ENCODE measurements at regions not wholly inside any gene's neighbourhood (a gene's known extent, or its start where the extent isn't known, plus 50 kb on each side); places are given as distances from the start of the nearest gene placed in this dataset.
A peak's percentile ranks its signal among the peaks of the same experiment; 100 is the strongest.

DNA sequence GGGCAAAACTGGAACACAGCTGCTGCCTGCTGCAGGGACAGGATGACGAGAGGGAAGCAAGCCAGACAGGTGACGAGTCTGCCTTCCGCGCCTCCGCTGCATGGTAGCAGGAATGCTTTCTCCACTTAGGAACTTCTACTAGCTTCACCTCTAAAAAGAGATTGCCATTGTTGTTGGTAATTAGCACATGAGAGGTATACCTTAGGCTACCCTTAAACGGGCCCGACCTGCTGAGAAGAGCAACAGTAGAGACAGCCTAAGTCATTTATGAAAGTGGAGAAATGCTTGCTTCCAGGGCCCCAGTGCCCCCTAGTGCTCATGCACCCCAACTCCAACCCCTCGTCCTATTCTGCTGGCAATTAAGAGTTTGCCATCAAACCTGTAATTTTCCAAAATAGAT, 96.9 kb upstream of the AKT3 start:
- no peak overlapping the region for H4K5ac ChIP-seq (ENCODE audit: low read depth, low read length)
- H3K4ac ChIP-seq (ENCODE audit: low read depth, low read length), result no peak overlapping the region
- DNase-seq (no peak), ATAC-seq (ENCODE audit: low read depth) (no peak)
- no peak overlapping the region for H3K23ac ChIP-seq (ENCODE audit: low read depth, low read length)
- no peaks in the 10 kb centered on the region for H3K36me3 ChIP-seq (ENCODE audit: control insufficient read depth, insufficient read depth, low read length)
- H3K27me3 ChIP-seq (ENCODE audit: control insufficient read depth, insufficient read depth, low read length), result no peaks in the 10 kb centered on the region; the same call in 1 of the 2 replicates
- H3K79me1 ChIP-seq (ENCODE audit: low read depth in 1 of 2, low read length in 2 of 2), result no peaks in the 10 kb centered on the region
- no peak overlapping the region for H2BK15ac ChIP-seq (ENCODE audit: low read depth, low read length)
- H4K20me1 ChIP-seq (ENCODE audit: insufficient read depth, low read length), result no peaks in the 10 kb centered on the region
- no peak overlapping the region for H3K56ac ChIP-seq (ENCODE audit: extremely low read depth, insufficient read depth, low read length)
- H4K91ac ChIP-seq (ENCODE audit: insufficient read depth, low read depth, low read length), result no peak overlapping the region
- H3K18ac ChIP-seq (ENCODE audit: low read depth, low read length), result no peak overlapping the region
- dilution Hi-C loops (cut with HindIII; ENCODE audit: low sequenced_read_pairs, unreplicated experiment) (no loop called here), intact Hi-C loops (cut with micrococcal nuclease) (no loop called here), in situ Hi-C loops (cut with MboI; ENCODE audit: low sequenced_read_pairs) (no loop called here)
- H3K4me1 ChIP-seq (ENCODE audit: control insufficient read depth, insufficient read depth, low read length), result no peaks in the 10 kb centered on the region; the same call in 1 of the 2 replicates
- no peak overlapping the region for H2BK5ac ChIP-seq (ENCODE audit: low read depth, low read length, poor library complexity, severe bottlenecking)
- no peak overlapping the region for H2BK20ac ChIP-seq (ENCODE audit: low read depth, low read length)
- H2AK9ac ChIP-seq (replicated peaks; ENCODE audit: low read depth, low read length, poor library complexity), result no peak overlapping the region
- H3K4me3 ChIP-seq (ENCODE audit: insufficient read depth, low read depth, low read length), result no peak overlapping the region
- ChIA-PET POLR2A (ENCODE audit: unreplicated experiment) (no interaction called here), CTCF (no interaction called here)
- TF ChIP-seq MXI1 (IDR thresholded peaks at IDR 0.05; ENCODE audit: borderline replicate concordance, low read depth, low read length) (no peak), FOS (IDR thresholded peaks at IDR 0.05; ENCODE audit: low read depth, low read length) (no peak), CHD1 (IDR thresholded peaks at IDR 0.05; ENCODE audit: low read depth, low read length) (no peak), MAFK (IDR thresholded peaks at IDR 0.05; ENCODE audit: low read depth, low read length) (no peak), RFX5 (IDR thresholded peaks at IDR 0.05; ENCODE audit: low read depth, low read length) (no peak), NFE2L2 (IDR thresholded peaks at IDR 0.05; ENCODE audit: low read depth, low read length) (no peak), RCOR1 (IDR thresholded peaks at IDR 0.05; ENCODE audit: insufficient replicate concordance, low read length) (no peak), SMC3 (IDR thresholded peaks at IDR 0.05; ENCODE audit: low read depth, low read length) (peak; percentile 36), POLR2A (IDR thresholded peaks at IDR 0.05; ENCODE audit: low read depth, low read length) (no peak), BHLHE40 (IDR thresholded peaks at IDR 0.05; ENCODE audit: low read depth, low read length) (no peak), MAZ (IDR thresholded peaks at IDR 0.05; ENCODE audit: borderline replicate concordance, low read depth, low read length) (no peak), RAD21 (IDR thresholded peaks at IDR 0.05; ENCODE audit: low read length) (peak; percentile 55), CEBPB (IDR thresholded peaks at IDR 0.05; ENCODE audit: low read depth, low read length) (no peak)
- TF ChIP-seq, protein P1, sequence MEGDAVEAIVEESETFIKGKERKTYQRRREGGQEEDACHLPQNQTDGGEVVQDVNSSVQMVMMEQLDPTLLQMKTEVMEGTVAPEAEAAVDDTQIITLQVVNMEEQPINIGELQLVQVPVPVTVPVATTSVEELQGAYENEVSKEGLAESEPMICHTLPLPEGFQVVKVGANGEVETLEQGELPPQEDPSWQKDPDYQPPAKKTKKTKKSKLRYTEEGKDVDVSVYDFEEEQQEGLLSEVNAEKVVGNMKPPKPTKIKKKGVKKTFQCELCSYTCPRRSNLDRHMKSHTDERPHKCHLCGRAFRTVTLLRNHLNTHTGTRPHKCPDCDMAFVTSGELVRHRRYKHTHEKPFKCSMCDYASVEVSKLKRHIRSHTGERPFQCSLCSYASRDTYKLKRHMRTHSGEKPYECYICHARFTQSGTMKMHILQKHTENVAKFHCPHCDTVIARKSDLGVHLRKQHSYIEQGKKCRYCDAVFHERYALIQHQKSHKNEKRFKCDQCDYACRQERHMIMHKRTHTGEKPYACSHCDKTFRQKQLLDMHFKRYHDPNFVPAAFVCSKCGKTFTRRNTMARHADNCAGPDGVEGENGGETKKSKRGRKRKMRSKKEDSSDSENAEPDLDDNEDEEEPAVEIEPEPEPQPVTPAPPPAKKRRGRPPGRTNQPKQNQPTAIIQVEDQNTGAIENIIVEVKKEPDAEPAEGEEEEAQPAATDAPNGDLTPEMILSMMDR (conservative IDR thresholded peaks at IDR 0.05; ENCODE audit: low read depth, low read length), result peak; percentile 43
- TF ChIP-seq, protein P2, sequence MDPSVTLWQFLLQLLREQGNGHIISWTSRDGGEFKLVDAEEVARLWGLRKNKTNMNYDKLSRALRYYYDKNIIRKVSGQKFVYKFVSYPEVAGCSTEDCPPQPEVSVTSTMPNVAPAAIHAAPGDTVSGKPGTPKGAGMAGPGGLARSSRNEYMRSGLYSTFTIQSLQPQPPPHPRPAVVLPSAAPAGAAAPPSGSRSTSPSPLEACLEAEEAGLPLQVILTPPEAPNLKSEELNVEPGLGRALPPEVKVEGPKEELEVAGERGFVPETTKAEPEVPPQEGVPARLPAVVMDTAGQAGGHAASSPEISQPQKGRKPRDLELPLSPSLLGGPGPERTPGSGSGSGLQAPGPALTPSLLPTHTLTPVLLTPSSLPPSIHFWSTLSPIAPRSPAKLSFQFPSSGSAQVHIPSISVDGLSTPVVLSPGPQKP (IDR thresholded peaks at IDR 0.05; ENCODE audit: borderline replicate concordance, low read depth, low read length), result no peak
- TF ChIP-seq, protein P3, sequence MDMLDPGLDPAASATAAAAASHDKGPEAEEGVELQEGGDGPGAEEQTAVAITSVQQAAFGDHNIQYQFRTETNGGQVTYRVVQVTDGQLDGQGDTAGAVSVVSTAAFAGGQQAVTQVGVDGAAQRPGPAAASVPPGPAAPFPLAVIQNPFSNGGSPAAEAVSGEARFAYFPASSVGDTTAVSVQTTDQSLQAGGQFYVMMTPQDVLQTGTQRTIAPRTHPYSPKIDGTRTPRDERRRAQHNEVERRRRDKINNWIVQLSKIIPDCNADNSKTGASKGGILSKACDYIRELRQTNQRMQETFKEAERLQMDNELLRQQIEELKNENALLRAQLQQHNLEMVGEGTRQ (IDR thresholded peaks at IDR 0.05; ENCODE audit: low read depth, low read length), result no peak
- no peak overlapping the region for H3K4me2 ChIP-seq (ENCODE audit: low read depth, low read length)
- no peak overlapping the region for H3K9ac ChIP-seq (ENCODE audit: low read depth, low read length)
- H3K9me3 ChIP-seq (ENCODE audit: control insufficient read depth, insufficient read depth, low read length), result no peaks in the 10 kb centered on the region
- H3K9me1 ChIP-seq (ENCODE audit: insufficient read depth, low read length), result no peaks in the 10 kb centered on the region; the same call in 1 of the 2 replicates
- H4K8ac ChIP-seq (ENCODE audit: low read depth in 2 of 2, low read length in 2 of 2), result no peak overlapping the region
- no peak overlapping the region for H3K14ac ChIP-seq (replicated peaks; ENCODE audit: low read depth, low read length)
- no peak overlapping the region for H2BK120ac ChIP-seq (ENCODE audit: low read depth, low read length)
- H3K27ac ChIP-seq (ENCODE audit: insufficient read depth, low read length), result no peak overlapping the region
- WGBS, 2 experiments (ENCODE audit: extremely low coverage in 2 of 2, insufficient read length in 1 of 2), result no CpG with 5 or more reads among the region's 8 CpGs
- no TSS peak for BruUV-seq (replicated peaks)
- H2AK5ac ChIP-seq (ENCODE audit: low read depth, low read length), result no peak overlapping the region
- no peak overlapping the region for H2AFZ ChIP-seq (replicated peaks; ENCODE audit: low read length, poor library complexity)
